GM19238 (cell line): ENCODE measurements at regions not wholly inside any gene's neighbourhood (a gene's known extent, or its start where the extent isn't known, plus 50 kb on each side); places are given as distances from the start of the nearest gene placed in this dataset.
"Not testable (repeated sequence)": the region's sequence is repeated elsewhere in the genome, so short reads cannot be mapped to it uniquely, and the experiment has no call there.

Source experiments
- DNase-seq: peaks from one replicate; pipeline ENCODE4 v3.0.0; 2011; ENCODE audit warnings: low spot score; ENCODE audit not compliant: insufficient read length

GRCh38 chr11:79546351-79546750 lies 105.5 kb upstream of the TENM4 start:
- DNase-seq: no peak

GRCh38 chr11:79544361-79544760 lies 103.5 kb upstream of the TENM4 start:
- DNase-seq: no peak

- DNase-seq: no peak
Measured at GRCh38 chr11:79543101-79543500, 102.3 kb upstream of the TENM4 start.

- no peak for DNase-seq
Measured at GRCh38 chr11:79541466-79541865, 100.6 kb upstream of the TENM4 start.

GRCh38 chr11:79538775-79539174 lies 97.9 kb upstream of the TENM4 start:
- no peak for DNase-seq

GRCh38 chr11:79536155-79536917 lies 95.5 kb upstream of the TENM4 start:
- no peak for DNase-seq

GRCh38 chr11:79535606-79536005 lies 94.8 kb upstream of the TENM4 start:
- no peak for DNase-seq

- no peak for DNase-seq
Measured at GRCh38 chr11:79525257-79525656, 84.4 kb upstream of the TENM4 start.

GRCh38 chr11:79522626-79523025 lies 81.8 kb upstream of the TENM4 start:
- no peak for DNase-seq

- no peak for DNase-seq
Measured at GRCh38 chr11:79520086-79520485, 79.3 kb upstream of the TENM4 start.

- DNase-seq: no peak
Measured at GRCh38 chr11:79515781-79516180, 75.0 kb upstream of the TENM4 start.

GRCh38 chr11:79514695-79515094 lies 73.9 kb upstream of the TENM4 start:
- DNase-seq: no peak

GRCh38 chr11:79514290-79514689 lies 73.5 kb upstream of the TENM4 start:
- no peak for DNase-seq

GRCh38 chr11:79512706-79513469 lies 72.1 kb upstream of the TENM4 start:
- no peak for DNase-seq

GRCh38 chr11:79510960-79511359 lies 70.1 kb upstream of the TENM4 start:
- no peak for DNase-seq

GRCh38 chr11:79508461-79508860 lies 67.6 kb upstream of the TENM4 start:
- DNase-seq: no peak

- DNase-seq: no peak
Measured at GRCh38 chr11:79507706-79508105, 66.9 kb upstream of the TENM4 start.

GRCh38 chr11:79506734-79507344 lies 66.0 kb upstream of the TENM4 start:
- DNase-seq: no peak

GRCh38 chr11:79506124-79506523 lies 65.3 kb upstream of the TENM4 start:
- DNase-seq: no peak

- DNase-seq: no peak
Measured at GRCh38 chr11:79503028-79503427, 62.2 kb upstream of the TENM4 start.

GRCh38 chr11:79501707-79502106 lies 60.9 kb upstream of the TENM4 start:
- DNase-seq: no peak

- DNase-seq: not testable (repeated sequence)
Measured at GRCh38 chr11:79499929-79500328, 59.1 kb upstream of the TENM4 start.
